GM23338 (cell line): ENCODE measurements at regions not wholly inside any gene's neighbourhood (a gene's known extent, or its start where the extent isn't known, plus 50 kb on each side); places are given as distances from the start of the nearest gene placed in this dataset.

Experiments used
- ATAC-seq: fragments of 200-7000 bp; cut with Tn5 transposase; 3 replicates; pipeline ENCODE4 v1.9.1; 2020
- DNase-seq: peaks from one replicate; pipeline ENCODE4 v3.0.0-alpha.2; 2015; ENCODE audit warnings: low spot score
- H2AFZ ChIP-seq: fragments of 200-600 bp; sonication (generic); 2 replicates; pipeline ENCODE4 v1.8.0; 2016; ENCODE audit warnings: antibody characterized with exemption, mild to moderate bottlenecking, moderate library complexity
- H3F3A ChIP-seq: fragments of 200-600 bp; sonication (generic); replicated peaks from 2 replicates; pipeline ENCODE4 v1.8.0; 2017; ENCODE audit warnings: antibody characterized with exemption, mixed run types, low read depth
- H3K27ac ChIP-seq: fragments of 200-600 bp; sonication (generic); 2 replicates; pipeline ENCODE4 v1.6.1; 2016; ENCODE audit warnings: low read depth
- H3K27me3 ChIP-seq: fragments of 200-600 bp; sonication (generic); 2 replicates; pipeline ENCODE4 v1.8.0; 2016; ENCODE audit warnings: mild to moderate bottlenecking, mixed run types, moderate library complexity; ENCODE audit not compliant: insufficient read depth
- H3K36me3 ChIP-seq: fragments of 200-600 bp; sonication (generic); 2 replicates; pipeline ENCODE4 v1.8.0; 2016; ENCODE audit warnings: mild to moderate bottlenecking; ENCODE audit not compliant: insufficient read depth
- H3K4me1 ChIP-seq: fragments of 200-600 bp; sonication (generic); 2 replicates; pipeline ENCODE4 v1.8.0; 2016; ENCODE audit warnings: mild to moderate bottlenecking, moderate library complexity; ENCODE audit not compliant: insufficient read depth
- H3K4me2 ChIP-seq: fragments of 200-600 bp; sonication (generic); 2 replicates; pipeline ENCODE4 v1.7.1; 2017; ENCODE audit warnings: mixed run types
- H3K4me3 ChIP-seq: fragments of 200-600 bp; sonication (generic); 2 replicates; pipeline ENCODE4 v1.6.1; 2016; ENCODE audit warnings: mixed run types
- H3K79me2 ChIP-seq: fragments of 200-600 bp; sonication (generic); replicated peaks from 2 replicates; pipeline ENCODE4 v1.8.0; 2017; ENCODE audit warnings: mild to moderate bottlenecking; ENCODE audit not compliant: insufficient read depth
- H3K9me2 ChIP-seq: fragments of 200-600 bp; sonication (generic); 2 replicates; pipeline ENCODE4 v1.8.0; 2017; ENCODE audit not compliant: insufficient read depth
- H4K20me1 ChIP-seq: fragments of 200-600 bp; sonication (generic); replicated peaks from 2 replicates; pipeline ENCODE4 v1.8.0; 2017; ENCODE audit warnings: mild to moderate bottlenecking; ENCODE audit not compliant: insufficient read depth
- H3K27ac Mint-ChIP-seq: 2 replicates; pipeline ENCODE4 v1.8.0; 2020; ENCODE audit warnings: inconsistent platforms, mild to moderate bottlenecking, moderate library complexity, mixed read lengths
- H3K27me3 Mint-ChIP-seq: 3 replicates; pipeline ENCODE4 v1.8.0; 2022; ENCODE audit warnings: low read depth, mild to moderate bottlenecking, moderate library complexity, mixed read lengths, inconsistent platforms; ENCODE audit not compliant: insufficient read depth, poor library complexity
- H3K36me3 Mint-ChIP-seq: 3 replicates; pipeline ENCODE4 v1.8.0; 2021; ENCODE audit warnings: low read depth, mild to moderate bottlenecking, inconsistent platforms, moderate library complexity, mixed read lengths
- H3K4me1 Mint-ChIP-seq: 3 replicates; pipeline ENCODE4 v1.8.0; 2020; ENCODE audit warnings: mild to moderate bottlenecking, inconsistent platforms, mixed read lengths
- H3K4me3 Mint-ChIP-seq: 3 replicates; pipeline ENCODE4 v1.8.0; 2021; ENCODE audit warnings: moderate library complexity, mild to moderate bottlenecking, inconsistent platforms, mixed read lengths
- H3K9me3 Mint-ChIP-seq: 3 replicates; pipeline ENCODE4 v1.8.0; 2020; ENCODE audit warnings: moderate library complexity, mild to moderate bottlenecking, inconsistent platforms, mixed read lengths
- CREB1 ChIP-seq: fragments of 250-450 bp; sonication (Bioruptor Pico); IDR thresholded peaks from 2 replicates; pipeline ENCODE4 v1.5.0; 2020; ENCODE audit warnings: low read depth, mild to moderate bottlenecking, moderate library complexity
- CTCF ChIP-seq, 2 experiments: fragments of 200-600 bp in 1 of 2; sonication (generic) in 1 of 2; conservative IDR thresholded peaks; 2 replicates each; pipeline versions ENCODE4 v1.5.1 to v1.6.1; 2016 to 2017; ENCODE audit warnings: antibody characterized with exemption in 2 of 2, low read depth in 2 of 2, mild to moderate bottlenecking in 2 of 2, moderate library complexity in 1 of 2
- EZH2 ChIP-seq: fragments of 200-600 bp; sonication (generic); IDR thresholded peaks from one replicate; pipeline ENCODE4 v1.8.0; 2017; ENCODE audit warnings: antibody characterized with exemption, mild to moderate bottlenecking, low read depth; ENCODE audit not compliant: unreplicated experiment
- EZH2phosphoT487 ChIP-seq: fragments of 200-600 bp; sonication (generic); IDR thresholded peaks from one replicate; pipeline ENCODE4 v1.8.1; 2018; ENCODE audit warnings: antibody characterized with exemption; ENCODE audit not compliant: unreplicated experiment
- JUNB ChIP-seq: IDR thresholded peaks from one replicate; pipeline ENCODE4 v1.6.1; 2016; ENCODE audit warnings: antibody characterized with exemption; ENCODE audit not compliant: unreplicated experiment
- NANOG ChIP-seq: IDR thresholded peaks from 2 replicates; pipeline ENCODE4 v1.6.1; 2016; ENCODE audit warnings: antibody characterized with exemption, borderline replicate concordance
- POLR2AphosphoS5 ChIP-seq: IDR thresholded peaks from 2 replicates; pipeline ENCODE4 v1.6.1; 2016; ENCODE audit warnings: antibody characterized with exemption, low read depth
- STAT1 ChIP-seq: IDR thresholded peaks from one replicate; pipeline ENCODE4 v1.6.1; 2016; ENCODE audit warnings: antibody characterized with exemption; ENCODE audit not compliant: unreplicated experiment
- ZNF114 ChIP-seq: fragments of 250-450 bp; sonication (Bioruptor Pico); IDR thresholded peaks from 2 replicates; pipeline ENCODE4 v1.5.0; 2020; ENCODE audit warnings: mild to moderate bottlenecking, moderate library complexity
- ZNF331 ChIP-seq: fragments of 250-450 bp; sonication (Bioruptor Pico); IDR thresholded peaks from 2 replicates; pipeline ENCODE4 v1.5.0; 2020; ENCODE audit warnings: low read depth, mild to moderate bottlenecking, moderate library complexity
- ZNF462 ChIP-seq: fragments of 250-450 bp; sonication (Bioruptor Pico); IDR thresholded peaks from 2 replicates; pipeline ENCODE4 v1.5.0; 2020; ENCODE audit warnings: mild to moderate bottlenecking, moderate library complexity
- TF ChIP-seq, protein P1 (sequence below): IDR thresholded peaks from one replicate; pipeline ENCODE4 v1.6.1; 2018; ENCODE audit warnings: antibody characterized with exemption; ENCODE audit not compliant: unreplicated experiment
- TF ChIP-seq, protein P2 (sequence below): IDR thresholded peaks from 2 replicates; pipeline ENCODE4 v1.6.1; 2016; ENCODE audit warnings: antibody characterized with exemption

DNA sequence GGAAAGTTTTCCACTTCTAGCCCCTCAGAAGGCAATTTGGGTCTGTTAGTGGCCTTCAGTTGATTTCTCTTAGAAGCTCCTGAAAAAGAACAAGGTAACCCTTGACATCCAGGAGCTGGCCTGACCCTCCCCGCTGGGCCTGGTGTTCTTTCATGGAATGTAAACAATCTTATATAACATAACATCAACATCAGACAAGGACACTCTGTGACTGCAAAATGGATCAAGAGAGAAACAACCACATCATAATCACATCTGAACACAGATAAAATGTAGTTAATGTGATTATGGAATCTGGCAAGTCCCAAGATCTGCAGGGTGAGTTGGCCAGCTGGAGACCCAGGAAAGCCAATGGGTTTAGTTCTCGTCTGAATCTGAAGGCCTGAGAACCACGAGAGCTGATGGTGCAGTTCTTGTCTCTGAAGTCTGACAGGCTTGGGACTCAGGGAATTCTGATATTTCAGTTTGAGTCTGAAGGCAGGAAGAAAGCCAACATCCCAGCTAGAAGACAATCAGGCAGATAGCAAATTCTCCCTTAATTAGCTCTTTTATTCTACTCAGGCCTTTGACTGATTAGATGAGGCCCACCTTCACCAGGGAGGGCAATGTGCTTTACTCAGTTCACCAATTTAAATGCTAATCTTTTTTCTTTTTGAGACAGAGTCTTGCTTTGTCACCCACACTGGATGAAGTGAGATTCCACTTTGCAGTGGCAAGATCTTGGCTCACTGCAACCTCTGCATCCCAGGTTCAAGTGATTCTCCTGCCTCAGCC, 91.4 kb upstream of the NAMPT start:
- no peaks in the 10 kb centered on the region for H3K79me2 ChIP-seq
- H3K4me2 ChIP-seq, result no peak overlapping the region
- peaks cover 4% of the 10 kb centered on the region; the same call in 1 of the 2 replicates for H3K4me1 ChIP-seq
- H3K27ac Mint-ChIP-seq, result no peak overlapping the region
- H3K36me3 Mint-ChIP-seq, result no peaks in the 10 kb centered on the region
- DNase-seq (no peak), ATAC-seq (no peak)
- H3K27me3 ChIP-seq, result no peaks in the 10 kb centered on the region
- TF ChIP-seq EZH2phosphoT487 (no peak), NANOG (no peak), CTCF (conservative IDR thresholded peaks at IDR 0.05; ENCODE audit: low read depth in 2 of 2) (no peak), POLR2AphosphoS5 (no peak), CREB1 (CRISPR knock-in tag) (no peak), ZNF114 (CRISPR knock-in tag) (no peak), EZH2 (no peak), ZNF462 (no peak), STAT1 (no peak), JUNB (no peak), ZNF331 (CRISPR knock-in tag) (no peak)
- TF ChIP-seq, protein P1, sequence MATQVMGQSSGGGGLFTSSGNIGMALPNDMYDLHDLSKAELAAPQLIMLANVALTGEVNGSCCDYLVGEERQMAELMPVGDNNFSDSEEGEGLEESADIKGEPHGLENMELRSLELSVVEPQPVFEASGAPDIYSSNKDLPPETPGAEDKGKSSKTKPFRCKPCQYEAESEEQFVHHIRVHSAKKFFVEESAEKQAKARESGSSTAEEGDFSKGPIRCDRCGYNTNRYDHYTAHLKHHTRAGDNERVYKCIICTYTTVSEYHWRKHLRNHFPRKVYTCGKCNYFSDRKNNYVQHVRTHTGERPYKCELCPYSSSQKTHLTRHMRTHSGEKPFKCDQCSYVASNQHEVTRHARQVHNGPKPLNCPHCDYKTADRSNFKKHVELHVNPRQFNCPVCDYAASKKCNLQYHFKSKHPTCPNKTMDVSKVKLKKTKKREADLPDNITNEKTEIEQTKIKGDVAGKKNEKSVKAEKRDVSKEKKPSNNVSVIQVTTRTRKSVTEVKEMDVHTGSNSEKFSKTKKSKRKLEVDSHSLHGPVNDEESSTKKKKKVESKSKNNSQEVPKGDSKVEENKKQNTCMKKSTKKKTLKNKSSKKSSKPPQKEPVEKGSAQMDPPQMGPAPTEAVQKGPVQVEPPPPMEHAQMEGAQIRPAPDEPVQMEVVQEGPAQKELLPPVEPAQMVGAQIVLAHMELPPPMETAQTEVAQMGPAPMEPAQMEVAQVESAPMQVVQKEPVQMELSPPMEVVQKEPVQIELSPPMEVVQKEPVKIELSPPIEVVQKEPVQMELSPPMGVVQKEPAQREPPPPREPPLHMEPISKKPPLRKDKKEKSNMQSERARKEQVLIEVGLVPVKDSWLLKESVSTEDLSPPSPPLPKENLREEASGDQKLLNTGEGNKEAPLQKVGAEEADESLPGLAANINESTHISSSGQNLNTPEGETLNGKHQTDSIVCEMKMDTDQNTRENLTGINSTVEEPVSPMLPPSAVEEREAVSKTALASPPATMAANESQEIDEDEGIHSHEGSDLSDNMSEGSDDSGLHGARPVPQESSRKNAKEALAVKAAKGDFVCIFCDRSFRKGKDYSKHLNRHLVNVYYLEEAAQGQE, result no peak
- TF ChIP-seq, protein P2, sequence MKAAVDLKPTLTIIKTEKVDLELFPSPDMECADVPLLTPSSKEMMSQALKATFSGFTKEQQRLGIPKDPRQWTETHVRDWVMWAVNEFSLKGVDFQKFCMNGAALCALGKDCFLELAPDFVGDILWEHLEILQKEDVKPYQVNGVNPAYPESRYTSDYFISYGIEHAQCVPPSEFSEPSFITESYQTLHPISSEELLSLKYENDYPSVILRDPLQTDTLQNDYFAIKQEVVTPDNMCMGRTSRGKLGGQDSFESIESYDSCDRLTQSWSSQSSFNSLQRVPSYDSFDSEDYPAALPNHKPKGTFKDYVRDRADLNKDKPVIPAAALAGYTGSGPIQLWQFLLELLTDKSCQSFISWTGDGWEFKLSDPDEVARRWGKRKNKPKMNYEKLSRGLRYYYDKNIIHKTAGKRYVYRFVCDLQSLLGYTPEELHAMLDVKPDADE, result no peak
- peaks cover 8% of the 10 kb centered on the region for H3K9me2 ChIP-seq
- H3F3A ChIP-seq, result no peaks in the 10 kb centered on the region
- no peaks in the 10 kb centered on the region for H3K4me1 Mint-ChIP-seq
- no peaks in the 10 kb centered on the region for H3K9me3 Mint-ChIP-seq
- H3K4me3 Mint-ChIP-seq, result no peak overlapping the region
- no peaks in the 10 kb centered on the region for H3K36me3 ChIP-seq
- H3K27ac ChIP-seq, result no peak overlapping the region
- no peaks in the 10 kb centered on the region for H3K27me3 Mint-ChIP-seq
- H4K20me1 ChIP-seq, result no peaks in the 10 kb centered on the region
- no peak overlapping the region for H2AFZ ChIP-seq
- no peak overlapping the region for H3K4me3 ChIP-seq
